Mesenchymal stem cell (in vitro differentiated cells and primary cell): ENCODE measurements at regions not wholly inside any gene's neighbourhood (a gene's known extent, or its start where the extent isn't known, plus 50 kb on each side); places are given as distances from the start of the nearest gene placed in this dataset.

Experiments
- DNase-seq: peaks from one replicate; pipeline ENCODE4 v3.0.0-alpha.2; 2013
- H2AFZ ChIP-seq: one replicate; pipeline ENCODE4 v1.6.1; 2013; ENCODE audit warnings: low read depth, mild to moderate bottlenecking, control low read depth, inconsistent platforms, low read length, moderate library complexity
- H2AK5ac ChIP-seq: 2 replicates; pipeline ENCODE4 v1.6.1; 2013; ENCODE audit warnings: low read length, moderate library complexity, mild to moderate bottlenecking, inconsistent platforms; ENCODE audit not compliant: severe bottlenecking
- H2BK120ac ChIP-seq: one replicate; pipeline ENCODE4 v1.6.1; 2013; ENCODE audit warnings: low read depth, mild to moderate bottlenecking, inconsistent platforms, low read length, moderate library complexity
- H2BK12ac ChIP-seq, 2 experiments: one replicate each; pipeline ENCODE4 v1.6.1; 2013; ENCODE audit warnings: inconsistent platforms in 2 of 2, low read length in 2 of 2, mild to moderate bottlenecking in 2 of 2, moderate library complexity in 2 of 2, control low read depth in 1 of 2
- H2BK15ac ChIP-seq: one replicate; pipeline ENCODE4 v1.6.1; 2013; ENCODE audit warnings: mild to moderate bottlenecking, low read depth, inconsistent platforms; ENCODE audit not compliant: poor library complexity, severe bottlenecking
- H2BK5ac ChIP-seq: 2 replicates; pipeline ENCODE4 v1.6.1; 2013; ENCODE audit warnings: low read depth, mild to moderate bottlenecking, low read length, control low read depth, inconsistent platforms; ENCODE audit not compliant: poor library complexity, severe bottlenecking
- H3K14ac ChIP-seq, 2 experiments: one replicate each; pipeline ENCODE4 v1.6.1; 2013; ENCODE audit warnings: inconsistent platforms in 2 of 2, low read length in 2 of 2, control low read depth in 1 of 2, mild to moderate bottlenecking in 1 of 2, moderate library complexity in 1 of 2
- H3K18ac ChIP-seq, 2 experiments: one replicate each; pipeline ENCODE4 v1.6.1; 2013; ENCODE audit warnings: inconsistent platforms in 2 of 2, low read length in 2 of 2, control low read depth in 1 of 2, low read depth in 1 of 2, mild to moderate bottlenecking in 1 of 2
- H3K23ac ChIP-seq, 2 experiments: one replicate each; pipeline ENCODE4 v1.6.1; 2013; ENCODE audit warnings: inconsistent platforms in 2 of 2, low read length in 2 of 2, mild to moderate bottlenecking in 2 of 2, moderate library complexity in 2 of 2, control low read depth in 1 of 2
- H3K27ac ChIP-seq: 2 replicates; pipeline ENCODE4 v1.5.1; 2013; ENCODE audit warnings: mild to moderate bottlenecking, moderate library complexity, low read length, control low read depth, inconsistent platforms; ENCODE audit not compliant: poor library complexity, severe bottlenecking
- H3K27me3 ChIP-seq, 2 experiments: 2 replicates each; pipeline versions ENCODE4 v1.6.1 to v1.7.0; 2013; ENCODE audit warnings: low read length in 2 of 2, mild to moderate bottlenecking in 2 of 2, moderate library complexity in 2 of 2, control low read depth in 1 of 2, inconsistent platforms in 1 of 2; ENCODE audit not compliant: control insufficient read depth in 1 of 2, insufficient read depth in 1 of 2
- H3K36me3 ChIP-seq, 2 experiments: 2 replicates each; pipeline versions ENCODE4 v1.6.1 to v1.7.0; 2013; ENCODE audit warnings: low read length in 2 of 2, control low read depth in 1 of 2, inconsistent platforms in 1 of 2, low read depth in 1 of 2, mild to moderate bottlenecking in 1 of 2; ENCODE audit not compliant: insufficient read depth in 2 of 2, control insufficient read depth in 1 of 2
- H3K4ac ChIP-seq, 2 experiments: one replicate each; pipeline ENCODE4 v1.6.1; 2013; ENCODE audit warnings: inconsistent platforms in 2 of 2, low read length in 2 of 2, mild to moderate bottlenecking in 2 of 2, moderate library complexity in 2 of 2, control low read depth in 1 of 2, low read depth in 1 of 2
- H3K4me1 ChIP-seq: 2 replicates; pipeline ENCODE4 v1.6.1; 2013; ENCODE audit warnings: low read depth, low read length, control low read depth; ENCODE audit not compliant: control insufficient read depth, insufficient read depth
- H3K4me2 ChIP-seq: 2 replicates; pipeline ENCODE4 v1.6.1; 2013; ENCODE audit warnings: low read length, mild to moderate bottlenecking, inconsistent platforms; ENCODE audit not compliant: poor library complexity, severe bottlenecking
- H3K4me3 ChIP-seq, 2 experiments: 2 replicates each; pipeline versions ENCODE4 v1.5.1 to v1.7.0; 2013; ENCODE audit warnings: low read length in 2 of 2, mild to moderate bottlenecking in 2 of 2, control low read depth in 1 of 2, low read depth in 1 of 2; ENCODE audit not compliant: insufficient read depth in 1 of 2
- H3K79me1 ChIP-seq: replicated peaks from 2 replicates; pipeline ENCODE4 v1.6.1; 2013; ENCODE audit warnings: mild to moderate bottlenecking, control low read depth, low read length, inconsistent platforms; ENCODE audit not compliant: poor library complexity, severe bottlenecking
- H3K9ac ChIP-seq: 2 replicates; pipeline ENCODE4 v1.7.0; 2013; ENCODE audit warnings: mild to moderate bottlenecking, low read length, moderate library complexity
- H3K9me3 ChIP-seq: 2 replicates; pipeline ENCODE4 v1.7.0; 2013; ENCODE audit warnings: mild to moderate bottlenecking, low read length; ENCODE audit not compliant: control insufficient read depth
- H4K8ac ChIP-seq: one replicate; pipeline ENCODE4 v1.6.1; 2013; ENCODE audit warnings: inconsistent platforms, mild to moderate bottlenecking, low read length, moderate library complexity
- H4K91ac ChIP-seq: one replicate; pipeline ENCODE4 v1.6.1; 2013; ENCODE audit warnings: mild to moderate bottlenecking, low read length, inconsistent platforms
- WGBS: methylation state at CpG from one replicate; pipeline ENCODE4 v1.1.7; 2013; ENCODE audit warnings: mixed read lengths; 5-methylcytosine and 5-hydroxymethylcytosine counted together

GRCh38 chr1:195872376-195872775, 735.9 kb downstream of the KCNT2 start:
- DNase-seq, result no peak
- H4K91ac ChIP-seq, result no peak overlapping the region
- no peaks in the 10 kb centered on the region for H3K4me1 ChIP-seq
- H3K9me3 ChIP-seq, result no peaks in the 10 kb centered on the region
- H3K79me1 ChIP-seq, result no peaks in the 10 kb centered on the region
- no peak overlapping the region for H3K14ac ChIP-seq
- no peak overlapping the region for H2AK5ac ChIP-seq
- H2BK5ac ChIP-seq, result no peak overlapping the region
- no peak overlapping the region for H3K27ac ChIP-seq
- no peak overlapping the region for H2BK12ac ChIP-seq
- no peaks in the 10 kb centered on the region for H3K36me3 ChIP-seq
- no peak overlapping the region for H3K18ac ChIP-seq
- WGBS, result 96% methylated on average over 1 of the region's 3 CpGs
- no peak overlapping the region for H3K9ac ChIP-seq
- H2BK120ac ChIP-seq, result no peak overlapping the region
- no peak overlapping the region for H2BK15ac ChIP-seq
- no peak overlapping the region for H3K23ac ChIP-seq
- no peak overlapping the region for H3K4ac ChIP-seq
- H3K4me2 ChIP-seq, result no peak overlapping the region
- H3K4me3 ChIP-seq, result no peak overlapping the region
- H3K27me3 ChIP-seq, result no peaks in the 10 kb centered on the region
- no peak overlapping the region for H4K8ac ChIP-seq
- H2AFZ ChIP-seq, result no peak overlapping the region

GRCh38 chr1:195867638-195868037, 740.6 kb downstream of the KCNT2 start:
- Histone ChIP-seq H2BK5ac (no peak overlapping the region), H3K4me2 (no peak overlapping the region), H3K36me3 (no peaks in the 10 kb centered on the region), H2BK120ac (no peak overlapping the region), H4K8ac (no peak overlapping the region), H3K9ac (no peak overlapping the region), H3K27ac (no peak overlapping the region), H2BK12ac (no peak overlapping the region), H2AFZ (no peak overlapping the region), H4K91ac (no peak overlapping the region), H3K14ac (no peak overlapping the region), H3K23ac (no peak overlapping the region), H3K9me3 (no peaks in the 10 kb centered on the region), H2BK15ac (no peak overlapping the region), H2AK5ac (no peak overlapping the region), H3K27me3 (no peaks in the 10 kb centered on the region), H3K4me1 (no peaks in the 10 kb centered on the region), H3K4ac (no peak overlapping the region), H3K79me1 (no peaks in the 10 kb centered on the region), H3K18ac (no peak overlapping the region), H3K4me3 (no peak overlapping the region)
- no peak for DNase-seq

GRCh38 chr1:195866781-195867222, 741.4 kb downstream of the KCNT2 start:
- no peak overlapping the region for H2BK15ac ChIP-seq
- H2BK5ac ChIP-seq, result no peak overlapping the region
- H3K4ac ChIP-seq, result no peak overlapping the region
- no peak overlapping the region for H4K8ac ChIP-seq
- H3K18ac ChIP-seq, result no peak overlapping the region
- H3K4me2 ChIP-seq, result no peak overlapping the region
- no peak overlapping the region for H2AFZ ChIP-seq
- H3K4me1 ChIP-seq, result no peaks in the 10 kb centered on the region
- no peaks in the 10 kb centered on the region for H3K36me3 ChIP-seq
- no peaks in the 10 kb centered on the region for H3K27me3 ChIP-seq
- H3K23ac ChIP-seq, result no peak overlapping the region
- no peak overlapping the region for H2BK12ac ChIP-seq
- H3K14ac ChIP-seq, result no peak overlapping the region
- no peak overlapping the region for H2AK5ac ChIP-seq
- 100% methylated on average over 1 of the region's 1 CpG for WGBS
- no peaks in the 10 kb centered on the region for H3K79me1 ChIP-seq
- DNase-seq, result no peak
- H3K4me3 ChIP-seq, result no peak overlapping the region
- H3K27ac ChIP-seq, result no peak overlapping the region
- no peaks in the 10 kb centered on the region for H3K9me3 ChIP-seq
- H2BK120ac ChIP-seq, result no peak overlapping the region
- no peak overlapping the region for H4K91ac ChIP-seq
- no peak overlapping the region for H3K9ac ChIP-seq

- no peaks in the 10 kb centered on the region for H3K4me1 ChIP-seq
- DNase-seq, result no peak
- H2BK15ac ChIP-seq, result no peak overlapping the region
- no peak overlapping the region for H4K91ac ChIP-seq
- no peak overlapping the region for H2AFZ ChIP-seq
- H3K27ac ChIP-seq, result no peak overlapping the region
- no peak overlapping the region for H3K14ac ChIP-seq
- no peak overlapping the region for H3K18ac ChIP-seq
- H2BK12ac ChIP-seq, result no peak overlapping the region
- no peak overlapping the region for H4K8ac ChIP-seq
- WGBS, result 73% methylated on average over 3 of the region's 6 CpGs
- no peaks in the 10 kb centered on the region for H3K79me1 ChIP-seq
- H2BK120ac ChIP-seq, result no peak overlapping the region
- no peak overlapping the region for H3K4me3 ChIP-seq
- H2BK5ac ChIP-seq, result no peak overlapping the region
- no peaks in the 10 kb centered on the region for H3K36me3 ChIP-seq
- H2AK5ac ChIP-seq, result no peak overlapping the region
- H3K4ac ChIP-seq, result no peak overlapping the region
- no peaks in the 10 kb centered on the region for H3K9me3 ChIP-seq
- H3K27me3 ChIP-seq, result no peaks in the 10 kb centered on the region
- H3K9ac ChIP-seq, result no peak overlapping the region
- no peak overlapping the region for H3K4me2 ChIP-seq
- no peak overlapping the region for H3K23ac ChIP-seq
These were observed 742.0 kb downstream of the KCNT2 start for GRCh38 chr1:195866091-195866780.
